GM23248 (cell line): ENCODE measurements at regions not wholly inside any gene's neighbourhood (a gene's known extent, or its start where the extent isn't known, plus 50 kb on each side); places are given as distances from the start of the nearest gene placed in this dataset.

Experiments
- EZH2 ChIP-seq: fragments of 200-600 bp; sonication (generic); IDR thresholded peaks from 2 replicates; pipeline ENCODE4 v1.6.1; 2018; ENCODE audit warnings: antibody characterized with exemption, mild to moderate bottlenecking; ENCODE audit not compliant: insufficient read depth, poor library complexity, severe bottlenecking
- EZH2phosphoT487 ChIP-seq: fragments of 200-600 bp; sonication (generic); IDR thresholded peaks from 2 replicates; pipeline ENCODE4 v1.6.1; 2018; ENCODE audit warnings: antibody characterized with exemption, moderate library complexity, mild to moderate bottlenecking, low read depth; ENCODE audit not compliant: insufficient read depth

GRCh38 chr10:52517012-52517411 is 202.9 kb downstream of the DKK1 start:
- TF ChIP-seq EZH2phosphoT487 = no peak
- TF ChIP-seq EZH2 = no peak
